D721Med (cell line): ENCODE measurements at regions not wholly inside any gene's neighbourhood (a gene's known extent, or its start where the extent isn't known, plus 50 kb on each side); places are given as distances from the start of the nearest gene placed in this dataset.

Source experiments
- DNase-seq: peaks from one replicate; pipeline ENCODE4 v3.0.0; 2011; ENCODE audit warnings: low spot score; ENCODE audit not compliant: insufficient read length
- FAIRE-seq: peaks from 2 replicates; lab custom pipeline; 2011; peaks lifted over from hg19 to GRCh38; lab: Jason Lieb, UNC
- CTCF ChIP-seq: IDR thresholded peaks from 2 replicates; pipeline ENCODE4 v1.5.1; 2012; ENCODE audit warnings: mild to moderate bottlenecking, control low read depth; ENCODE audit not compliant: insufficient read depth; ENCODE audit errors: missing control alignments

- no peak for TF ChIP-seq CTCF
- no peak for FAIRE-seq
- DNase-seq = no peak
Measured at GRCh38 chr15:93152951-93153350, 63.9 kb upstream of the RGMA start.

- TF ChIP-seq CTCF = no peak
- DNase-seq (no peak), FAIRE-seq (no peak)
Measured at GRCh38 chr15:93152360-93152759, 63.3 kb upstream of the RGMA start.

GRCh38 chr15:93150910-93151881 lies 62.2 kb upstream of the RGMA start:
- TF ChIP-seq CTCF = no peak
- DNase-seq (no peak), FAIRE-seq (no peak)

- no peak for TF ChIP-seq CTCF
- DNase-seq (no peak), FAIRE-seq (no peak)
Measured at GRCh38 chr15:93146601-93147000, 57.6 kb upstream of the RGMA start.

- FAIRE-seq = no peak
- no peak for TF ChIP-seq CTCF
Measured at GRCh38 chr15:93146196-93146595, 57.2 kb upstream of the RGMA start.

GRCh38 chr15:93144463-93145236 lies 55.6 kb upstream of the RGMA start:
- FAIRE-seq (no peak), DNase-seq (no peak)
- TF ChIP-seq CTCF = no peak

More at GRCh38 chr15:93146196-93146595, 57.2 kb upstream of the RGMA start:
- DNase-seq = no peak
